Neuronal stem cell (in vitro differentiated cells): ENCODE measurements at regions not wholly inside any gene's neighbourhood (a gene's known extent, or its start where the extent isn't known, plus 50 kb on each side); places are given as distances from the start of the nearest gene placed in this dataset.

Experiments
- DNase-seq: peaks from one replicate; pipeline ENCODE4 v3.0.0-alpha.2; 2013; ENCODE audit warnings: low spot score
- H2AFZ ChIP-seq: one replicate; pipeline ENCODE4 v1.6.1; 2013; ENCODE audit warnings: mild to moderate bottlenecking, low read length, inconsistent platforms
- H2AK5ac ChIP-seq: 2 replicates; pipeline ENCODE4 v1.6.1; 2013; ENCODE audit warnings: low read depth, mild to moderate bottlenecking, inconsistent platforms, low read length, moderate library complexity, mixed read lengths
- H2BK120ac ChIP-seq: 2 replicates; pipeline ENCODE4 v1.6.1; 2013; ENCODE audit warnings: low read depth, mild to moderate bottlenecking, inconsistent platforms, low read length, moderate library complexity, mixed read lengths
- H2BK12ac ChIP-seq: one replicate; pipeline ENCODE4 v1.6.1; 2013; ENCODE audit warnings: low read length, inconsistent platforms
- H2BK15ac ChIP-seq: 2 replicates; pipeline ENCODE4 v1.6.1; 2013; ENCODE audit warnings: mild to moderate bottlenecking, low read length, inconsistent platforms, mixed read lengths
- H2BK5ac ChIP-seq: one replicate; pipeline ENCODE4 v1.6.1; 2013; ENCODE audit warnings: inconsistent platforms, mild to moderate bottlenecking, low read length, moderate library complexity
- H3K14ac ChIP-seq: one replicate; pipeline ENCODE4 v1.6.1; 2013; ENCODE audit warnings: low read length, inconsistent platforms
- H3K18ac ChIP-seq: 2 replicates; pipeline ENCODE4 v1.6.1; 2013; ENCODE audit warnings: low read length, inconsistent platforms
- H3K23ac ChIP-seq: 2 replicates; pipeline ENCODE4 v1.6.1; 2013; ENCODE audit warnings: low read depth, mild to moderate bottlenecking, mixed read lengths, low read length, inconsistent platforms; ENCODE audit not compliant: poor library complexity
- H3K27ac ChIP-seq: replicated peaks from 3 replicates; pipeline ENCODE4 v1.5.1; 2013; ENCODE audit warnings: low read length, inconsistent platforms
- H3K27me3 ChIP-seq, 3 experiments: 2 replicates each; pipeline ENCODE4 v1.6.1; 2013; ENCODE audit warnings: low read length in 3 of 3, mild to moderate bottlenecking in 2 of 3, inconsistent platforms in 1 of 3, low read depth in 1 of 3, mixed read lengths in 1 of 3, moderate library complexity in 1 of 3; ENCODE audit not compliant: control insufficient read depth in 3 of 3, insufficient read depth in 3 of 3
- H3K36me3 ChIP-seq, 2 donors: replicated peaks in 1 of 2; 2 replicates each; pipeline ENCODE4 v1.6.1; 2013; ENCODE audit warnings: low read length in 2 of 2; ENCODE audit not compliant: control insufficient read depth in 2 of 2, insufficient read depth in 2 of 2
- H3K4ac ChIP-seq: 2 replicates; pipeline ENCODE4 v1.6.1; 2013; ENCODE audit warnings: inconsistent platforms, mild to moderate bottlenecking, low read length, moderate library complexity
- H3K4me1 ChIP-seq, 2 donors: 1 replicate in 1 of 2; 2 replicates in 1 of 2; pipeline ENCODE4 v1.6.1; 2013; ENCODE audit warnings: low read length in 2 of 2, low read depth in 1 of 2; ENCODE audit not compliant: control insufficient read depth in 2 of 2, insufficient read depth in 1 of 2
- H3K4me2 ChIP-seq: one replicate; pipeline ENCODE4 v1.6.1; 2013; ENCODE audit warnings: mild to moderate bottlenecking, low read length, inconsistent platforms; ENCODE audit not compliant: insufficient read depth, poor library complexity, severe bottlenecking
- H3K4me3 ChIP-seq, 2 donors: 2 replicates each; pipeline ENCODE4 v1.5.1; 2013; ENCODE audit warnings: low read length in 2 of 2, mild to moderate bottlenecking in 2 of 2, inconsistent platforms in 1 of 2, moderate library complexity in 1 of 2
- H3K79me1 ChIP-seq: one replicate; pipeline ENCODE4 v1.6.1; 2013; ENCODE audit warnings: low read depth, mild to moderate bottlenecking, inconsistent platforms, low read length, moderate library complexity
- H3K9ac ChIP-seq: one replicate; pipeline ENCODE4 v1.6.1; 2013; ENCODE audit warnings: mild to moderate bottlenecking, low read depth, low read length, inconsistent platforms; ENCODE audit not compliant: poor library complexity
- H3K9me3 ChIP-seq, 2 donors: replicated peaks in 1 of 2; 2 replicates each; pipeline versions ENCODE3 to v1.6.1; 2013; ENCODE audit warnings: low read length in 2 of 2, mild to moderate bottlenecking in 2 of 2, inconsistent platforms in 1 of 2, low read depth in 1 of 2, mixed read lengths in 1 of 2, moderate library complexity in 1 of 2; ENCODE audit not compliant: control insufficient read depth in 2 of 2, insufficient read depth in 1 of 2
- H4K8ac ChIP-seq: one replicate; pipeline ENCODE4 v1.6.1; 2013; ENCODE audit warnings: low read depth, mild to moderate bottlenecking, inconsistent platforms, low read length, moderate library complexity
- H4K91ac ChIP-seq: one replicate; pipeline ENCODE4 v1.6.1; 2013; ENCODE audit warnings: low read length, low read depth, mild to moderate bottlenecking, inconsistent platforms; ENCODE audit not compliant: poor library complexity
- WGBS, 2 donors: extraction: QIAGEN DNeasy Blood & Tissue Kit; methylation state at CpG; one replicate each; pipeline ENCODE4 v1.1.7; 2013; ENCODE audit warnings: missing lambda C conversion rate in 2 of 2, mixed read lengths in 1 of 2; ENCODE audit not compliant: insufficient read length in 2 of 2, insufficient replicate concordance in 1 of 2; ENCODE audit errors: extremely low coverage in 2 of 2; 5-methylcytosine and 5-hydroxymethylcytosine counted together

DNA sequence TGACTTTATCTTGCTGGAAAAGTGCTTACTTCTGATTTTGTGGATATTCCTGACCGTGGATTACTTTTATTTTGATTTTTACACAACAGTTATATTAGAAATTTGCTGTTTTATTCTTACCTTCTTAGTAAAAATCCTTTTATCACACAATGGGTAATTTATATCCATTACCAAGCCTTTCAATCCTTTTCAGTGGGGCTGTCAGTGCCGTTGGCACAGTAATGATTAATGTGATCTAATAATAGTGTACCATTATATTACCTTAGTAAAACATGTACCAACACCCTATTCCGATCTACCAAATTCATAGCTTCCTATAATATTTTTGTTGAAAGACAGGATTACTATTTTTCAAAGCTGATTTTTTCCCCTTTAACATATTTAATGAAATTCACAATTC, 87.3 kb upstream of the ZNF536 start:
- no CpG with 5 or more reads among the region's 3 CpGs for WGBS, 2 donors
- Histone ChIP-seq H2BK12ac (no peak overlapping the region), H3K4me2 (no peak overlapping the region), H2BK15ac (no peak overlapping the region), H2BK5ac (no peak overlapping the region), H2AK5ac (no peak overlapping the region), H2AFZ (no peak overlapping the region), H3K18ac (no peak overlapping the region), H3K4ac (no peak overlapping the region), H3K79me1 (no peaks in the 10 kb centered on the region), H2BK120ac (no peak overlapping the region), H4K8ac (no peak overlapping the region), H3K23ac (no peak overlapping the region), H4K91ac (no peak overlapping the region), H3K4me3 (no peak overlapping the region), H3K14ac (no peak overlapping the region), H3K36me3 (no peaks in the 10 kb centered on the region), H3K27ac (no peak overlapping the region), H3K9me3 (no peaks in the 10 kb centered on the region), H3K27me3 (no peaks in the 10 kb centered on the region), H3K4me1 (peaks cover 0 to 2% of the 10 kb centered on the region in 2 donors), H3K9ac (no peak overlapping the region)
- no peak for DNase-seq

DNA sequence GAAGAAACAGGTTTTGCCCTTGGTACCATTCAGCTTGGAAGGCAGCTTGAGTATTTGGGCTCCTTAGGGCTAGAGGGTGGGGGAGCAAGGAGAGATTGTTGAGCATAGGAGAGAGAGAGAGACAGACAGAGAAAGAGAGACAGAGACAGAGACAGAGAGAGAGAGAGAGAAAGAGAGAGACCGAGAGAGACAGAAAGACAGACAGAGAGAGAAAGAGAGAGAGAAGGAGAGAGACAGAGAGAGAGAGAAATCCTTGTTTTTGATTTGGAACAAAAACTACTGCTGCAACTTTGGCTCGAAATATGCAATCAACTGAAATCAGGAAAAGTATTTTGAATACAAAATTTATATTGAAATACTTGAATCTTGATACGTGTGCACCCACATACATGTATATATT, 85.8 kb upstream of the ZNF536 start:
- no peak overlapping the region for H2AFZ ChIP-seq

DNA sequence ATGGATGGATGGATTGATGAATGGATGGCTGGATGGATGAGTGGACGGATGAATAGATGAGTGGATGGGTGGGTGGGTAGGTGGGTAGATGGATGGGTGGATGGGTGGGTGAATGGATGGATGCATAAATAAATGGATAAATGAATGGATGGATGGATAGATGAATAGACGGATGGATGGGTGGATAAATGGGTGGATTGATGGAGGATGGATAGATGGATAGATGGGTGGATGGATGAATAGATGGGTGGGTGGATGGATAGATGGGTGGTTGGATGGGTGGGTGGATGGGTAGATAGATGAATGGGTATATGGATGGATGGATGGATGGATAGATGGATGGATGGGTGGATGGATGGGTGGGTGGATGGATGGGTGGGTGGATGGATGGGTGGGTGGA, 84.9 kb upstream of the ZNF536 start:
- Histone ChIP-seq H3K9ac (no peak overlapping the region), H3K27ac (no peak overlapping the region), H2BK120ac (no peak overlapping the region), H3K27me3 (no peaks in the 10 kb centered on the region), H3K4ac (no peak overlapping the region), H2AK5ac (no peak overlapping the region), H3K18ac (no peak overlapping the region), H3K23ac (no peak overlapping the region), H3K4me3 (no peak overlapping the region), H3K36me3 (no peaks in the 10 kb centered on the region), H3K4me2 (no peak overlapping the region), H3K4me1 (no peaks in the 10 kb centered on the region), H2AFZ (no peak overlapping the region), H3K14ac (no peak overlapping the region), H3K9me3 (no peaks in the 10 kb centered on the region), H3K79me1 (no peaks in the 10 kb centered on the region), H2BK5ac (no peak overlapping the region), H4K91ac (no peak overlapping the region), H4K8ac (no peak overlapping the region), H2BK12ac (no peak overlapping the region), H2BK15ac (no peak overlapping the region)
- WGBS, 2 donors: 100% methylated on average over 1 of the region's 2 CpGs; no CpG with 5 or more reads in 1 of the 2 donors
- no peak for DNase-seq

More for the DNA sequence above, 85.8 kb upstream of the ZNF536 start:
- Histone ChIP-seq H4K91ac (no peak overlapping the region), H3K27me3 (no peaks in the 10 kb centered on the region), H3K36me3 (no peaks in the 10 kb centered on the region), H2BK15ac (no peak overlapping the region), H3K4me2 (no peak overlapping the region), H2AK5ac (no peak overlapping the region), H4K8ac (no peak overlapping the region), H3K4me3 (no peak overlapping the region), H3K9me3 (no peaks in the 10 kb centered on the region), H3K4ac (no peak overlapping the region), H3K14ac (no peak overlapping the region), H3K79me1 (no peaks in the 10 kb centered on the region), H2BK12ac (no peak overlapping the region), H3K9ac (no peak overlapping the region), H3K27ac (no peak overlapping the region), H3K23ac (no peak overlapping the region), H2BK5ac (no peak overlapping the region), H3K4me1 (peaks cover 0 to 2% of the 10 kb centered on the region in 2 donors), H3K18ac (no peak overlapping the region), H2BK120ac (no peak overlapping the region)
- WGBS, 2 donors: no CpG with 5 or more reads among the region's 3 CpGs
- no peak for DNase-seq

DNA sequence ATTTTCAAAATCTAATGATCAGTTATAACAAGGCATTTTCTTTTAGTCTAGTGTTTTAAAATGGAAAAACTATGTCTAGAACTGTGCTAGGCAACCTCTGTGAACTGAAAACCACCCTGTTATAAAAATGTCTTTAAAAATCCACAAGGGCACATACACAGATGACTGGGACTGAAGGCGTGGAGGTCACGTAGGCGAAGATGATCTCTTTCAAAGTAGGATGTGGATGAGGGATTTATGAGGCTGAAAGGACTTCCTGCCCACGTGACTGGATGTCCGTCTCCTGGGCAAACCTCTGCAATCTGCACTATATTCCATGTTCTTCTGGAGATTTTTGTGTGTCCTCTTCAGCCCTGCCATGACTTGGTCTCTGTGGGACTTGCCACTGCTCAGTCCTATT, 84.2 kb upstream of the ZNF536 start:
- Histone ChIP-seq H2AK5ac (no peak overlapping the region), H3K79me1 (no peaks in the 10 kb centered on the region), H2BK5ac (no peak overlapping the region), H3K9ac (no peak overlapping the region), H2BK12ac (no peak overlapping the region), H3K23ac (no peak overlapping the region), H3K4me3 (no peak overlapping the region), H4K8ac (no peak overlapping the region), H4K91ac (no peak overlapping the region), H3K4me1 (no peaks in the 10 kb centered on the region), H3K18ac (no peak overlapping the region), H3K27ac (no peak overlapping the region), H3K4ac (no peak overlapping the region), H3K14ac (no peak overlapping the region), H3K4me2 (no peak overlapping the region), H3K36me3 (no peaks in the 10 kb centered on the region), H2BK15ac (no peak overlapping the region), H3K27me3 (no peaks in the 10 kb centered on the region), H2AFZ (no peak overlapping the region), H3K9me3 (no peaks in the 10 kb centered on the region), H2BK120ac (no peak overlapping the region)
- no peak for DNase-seq
- no CpG with 5 or more reads among the region's 5 CpGs for WGBS, 2 donors
